HG02981 (cell line): ENCODE measurements at regions not wholly inside any gene's neighbourhood (a gene's known extent, or its start where the extent isn't known, plus 50 kb on each side); places are given as distances from the start of the nearest gene placed in this dataset.
"Not testable (repeated sequence)": the region's sequence is repeated elsewhere in the genome, so short reads cannot be mapped to it uniquely, and the experiment has no call there.

Source experiments
- ATAC-seq: cut with Tn5 transposase; IDR thresholded peaks from one replicate; pipeline ENCODE4 v1.9.1; 2021; ENCODE audit warnings: mild to moderate bottlenecking, moderate library complexity; ENCODE audit not compliant: unreplicated experiment

- ATAC-seq: not testable (repeated sequence)
Observed at GRCh38 chr4:86478151-86478550, 116.0 kb upstream of the PTPN13 start.

- ATAC-seq: no peak
Observed at GRCh38 chr4:86481440-86481839, 112.7 kb upstream of the PTPN13 start.

GRCh38 chr4:86482306-86483172 lies 111.6 kb upstream of the PTPN13 start:
- no peak for ATAC-seq

GRCh38 chr4:86483173-86483490 lies 111.0 kb upstream of the PTPN13 start:
- ATAC-seq: no peak

- no peak for ATAC-seq
Observed at GRCh38 chr4:86483773-86484172, 110.3 kb upstream of the PTPN13 start.

GRCh38 chr4:86484241-86484640 lies 109.9 kb upstream of the PTPN13 start:
- no peak for ATAC-seq

GRCh38 chr4:86487738-86488348 lies 106.3 kb upstream of the PTPN13 start:
- ATAC-seq: no peak

- no peak for ATAC-seq
Observed at GRCh38 chr4:86493460-86493859, 100.7 kb upstream of the PTPN13 start.

- no peak for ATAC-seq
Observed at GRCh38 chr4:86496094-86497080, 97.7 kb upstream of the PTPN13 start.

- no peak for ATAC-seq
Observed at GRCh38 chr4:86497131-86497530, 97.0 kb upstream of the PTPN13 start.

- peak; percentile 85 for ATAC-seq
Observed at GRCh38 chr4:86497980-86498862, 95.9 kb upstream of the PTPN13 start.

GRCh38 chr4:86498863-86499166 lies 95.3 kb upstream of the PTPN13 start:
- ATAC-seq: no peak

- no peak for ATAC-seq
Observed at GRCh38 chr4:86500527-86500926, 93.6 kb upstream of the PTPN13 start.

- no peak for ATAC-seq
Observed at GRCh38 chr4:86502081-86502480, 92.0 kb upstream of the PTPN13 start.

GRCh38 chr4:86506591-86506990 lies 87.5 kb upstream of the PTPN13 start:
- no peak for ATAC-seq

GRCh38 chr4:86508436-86508835 lies 85.7 kb upstream of the PTPN13 start:
- no peak for ATAC-seq

GRCh38 chr4:86511590-86511989 lies 82.5 kb upstream of the PTPN13 start:
- no peak for ATAC-seq

- no peak for ATAC-seq
Observed at GRCh38 chr4:86512631-86513030, 81.5 kb upstream of the PTPN13 start.

GRCh38 chr4:86515963-86516362 lies 78.2 kb upstream of the PTPN13 start:
- not testable (repeated sequence) for ATAC-seq

GRCh38 chr4:86521373-86521969 lies 72.6 kb upstream of the PTPN13 start:
- ATAC-seq: no peak
